ENCODE measurements at regions not wholly inside any gene's neighbourhood (a gene's known extent, or its start where the extent isn't known, plus 50 kb on each side); places are given as distances from the start of the nearest gene placed in this dataset.

- DNase-seq (ENCODE audit: low spot score in 2 of 2) (no peak), FAIRE-seq (no peak)
Measured at GRCh38 chr2:118177884-118178283, 89.6 kb downstream of the INSIG2 start.

DNA sequence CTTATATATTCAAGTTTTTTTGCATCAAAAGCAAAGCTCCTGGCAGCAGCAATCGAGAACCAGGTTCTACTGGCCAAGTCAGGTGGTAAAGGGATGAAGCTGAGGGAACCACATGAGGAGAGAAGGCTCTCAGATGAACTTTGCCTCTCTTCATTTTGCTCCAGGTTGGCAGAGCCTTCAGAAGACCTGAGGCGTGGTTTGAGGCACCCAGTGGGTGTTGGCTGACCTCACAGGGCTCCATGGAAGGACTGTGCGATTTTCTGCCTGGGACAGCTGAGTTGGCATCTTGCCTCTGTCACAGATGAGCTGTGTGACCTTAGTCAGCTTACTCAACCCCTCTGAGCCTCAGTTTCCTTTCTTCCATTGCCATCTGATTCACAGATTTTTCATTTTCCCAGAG, 89.0 kb downstream of the INSIG2 start:
- DNase-seq (ENCODE audit: low spot score in 2 of 2) (no peak), FAIRE-seq (no peak)

DNA sequence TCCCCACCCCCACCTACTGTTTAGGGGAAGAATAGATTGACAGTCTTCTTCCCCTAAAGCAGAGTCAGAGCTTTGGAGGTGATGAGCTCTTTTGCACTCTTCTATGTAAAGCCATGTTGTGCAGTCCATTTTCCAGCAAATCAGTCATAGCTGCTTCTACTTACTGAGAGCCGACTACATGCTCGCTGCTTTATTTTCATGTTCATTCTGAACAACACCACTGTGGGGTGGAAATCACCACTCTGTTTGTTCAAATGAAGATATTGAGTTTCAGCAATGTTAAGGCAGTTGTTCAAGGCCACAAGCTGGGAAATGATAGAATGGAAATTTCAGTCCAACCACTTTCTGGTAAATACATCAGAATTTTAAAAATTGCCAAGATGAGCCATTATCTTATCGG, 88.3 kb downstream of the INSIG2 start:
- DNase-seq (ENCODE audit: low spot score in 2 of 2) (no peak), FAIRE-seq (no peak)

DNA sequence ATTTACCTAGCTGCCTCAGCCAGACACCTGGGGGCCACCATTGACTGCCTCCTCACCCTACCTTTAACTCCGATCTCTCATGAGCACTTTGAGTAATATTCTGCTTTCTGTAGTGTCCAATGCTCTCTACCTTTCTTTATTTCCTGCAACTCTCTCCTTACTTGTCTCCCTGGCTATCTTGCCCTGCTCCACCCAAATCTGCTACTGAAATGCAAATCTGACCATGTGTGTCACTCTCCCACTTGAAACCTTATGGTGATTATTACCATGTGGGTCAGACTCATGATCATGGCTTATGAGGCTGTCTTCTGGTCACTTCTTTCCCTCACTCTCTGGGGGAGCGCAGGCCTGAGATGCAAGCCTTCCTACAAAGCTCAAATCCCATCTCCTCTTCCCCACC, 83.3 kb downstream of the INSIG2 start:
- DNase-seq (ENCODE audit: low spot score in 2 of 2) (no peak), FAIRE-seq (no peak)

DNA sequence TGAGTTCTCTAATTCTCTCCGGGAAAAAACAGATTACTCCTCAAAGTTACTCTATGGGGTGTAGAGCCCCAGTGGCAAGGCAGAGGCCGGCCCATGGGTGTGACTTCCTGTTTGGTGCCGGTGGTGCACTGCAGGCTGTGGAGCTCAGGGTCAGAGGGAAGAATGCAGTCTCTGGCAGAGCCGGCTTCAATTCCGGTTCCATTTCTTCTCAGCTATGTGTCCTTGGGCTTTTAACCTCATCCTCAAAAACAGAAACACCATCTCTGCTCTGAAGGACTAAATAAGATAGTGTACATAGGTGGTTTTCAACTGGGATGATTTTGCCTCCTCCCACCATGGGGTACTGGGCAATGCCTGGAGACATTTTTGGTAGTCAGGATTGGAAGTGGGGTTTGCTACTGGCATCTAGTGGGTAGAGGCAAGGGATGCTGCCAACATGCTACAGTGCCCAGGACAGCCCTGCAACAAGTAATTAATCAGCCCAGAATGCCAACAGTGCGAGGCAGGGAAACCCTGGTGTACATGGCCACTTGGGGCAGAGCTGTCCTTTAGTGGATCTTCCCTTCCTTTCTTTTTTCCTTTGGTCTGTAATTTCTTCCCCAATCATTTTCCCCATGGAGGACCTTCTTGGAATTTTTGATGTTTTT, 81.2 kb downstream of the INSIG2 start:
- DNase-seq (ENCODE audit: low spot score in 2 of 2) (no peak), FAIRE-seq (no peak)

DNA sequence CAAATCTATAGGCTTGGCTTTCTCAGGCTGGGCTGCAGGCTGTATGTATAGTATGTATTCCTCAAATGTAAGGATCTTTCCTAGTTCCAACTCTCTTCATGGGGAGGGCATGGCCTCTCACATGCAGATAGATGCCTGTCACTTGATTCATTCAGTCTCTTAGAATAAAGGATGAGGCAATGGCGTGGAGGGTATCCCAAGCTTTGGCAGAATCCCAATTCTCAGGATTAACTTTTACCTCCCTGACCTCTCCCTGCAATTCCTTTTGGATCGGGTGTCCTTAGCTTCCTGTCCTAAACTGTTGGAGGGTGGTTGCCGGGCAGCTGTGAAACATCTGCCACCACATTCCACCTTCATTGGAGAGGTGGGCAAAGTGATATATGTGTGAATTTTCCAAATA, 80.3 kb downstream of the INSIG2 start:
- FAIRE-seq = no peak
- no peak for DNase-seq (ENCODE audit: low spot score in 2 of 2)

DNA sequence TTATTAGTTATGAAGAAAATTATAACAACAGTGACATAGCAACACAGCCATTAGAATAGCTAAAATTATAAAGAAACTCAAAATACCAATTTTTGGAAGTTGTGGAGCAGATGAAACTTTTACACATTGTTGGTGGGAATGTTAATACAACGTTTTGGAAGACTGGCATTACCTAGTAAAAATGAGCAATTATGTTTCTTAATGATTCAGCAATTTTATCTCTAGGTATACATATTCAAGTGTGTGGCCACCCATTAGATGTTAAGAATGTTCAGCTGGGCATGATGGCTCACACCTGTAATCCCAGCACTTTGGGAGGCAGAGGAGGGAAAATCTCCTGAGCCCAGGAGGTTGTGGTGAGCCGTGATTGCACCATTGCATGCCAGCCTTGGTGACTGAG, 78.8 kb downstream of the INSIG2 start:
- DNase-seq (ENCODE audit: low spot score in 2 of 2) (no peak), FAIRE-seq (no peak)

DNA sequence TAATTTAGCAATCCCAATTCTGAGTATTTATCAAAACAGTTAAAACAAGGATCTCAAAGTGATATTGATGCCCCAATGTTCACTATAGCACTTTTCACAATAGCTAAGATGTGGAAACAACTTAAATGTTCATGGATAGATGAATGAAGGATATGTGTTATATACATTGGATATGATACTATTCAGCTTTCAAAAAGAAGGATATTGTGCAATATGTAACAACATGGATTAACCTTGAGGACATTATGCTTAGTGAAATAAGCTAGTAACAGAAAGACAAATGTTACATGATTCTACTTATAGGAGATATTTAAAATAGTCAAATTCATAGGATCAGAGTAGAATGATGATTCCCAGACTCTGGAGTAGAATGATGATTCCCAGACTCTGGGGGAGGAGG, 78.0 kb downstream of the INSIG2 start:
- FAIRE-seq (no peak), DNase-seq (ENCODE audit: low spot score in 2 of 2) (no peak)

DNA sequence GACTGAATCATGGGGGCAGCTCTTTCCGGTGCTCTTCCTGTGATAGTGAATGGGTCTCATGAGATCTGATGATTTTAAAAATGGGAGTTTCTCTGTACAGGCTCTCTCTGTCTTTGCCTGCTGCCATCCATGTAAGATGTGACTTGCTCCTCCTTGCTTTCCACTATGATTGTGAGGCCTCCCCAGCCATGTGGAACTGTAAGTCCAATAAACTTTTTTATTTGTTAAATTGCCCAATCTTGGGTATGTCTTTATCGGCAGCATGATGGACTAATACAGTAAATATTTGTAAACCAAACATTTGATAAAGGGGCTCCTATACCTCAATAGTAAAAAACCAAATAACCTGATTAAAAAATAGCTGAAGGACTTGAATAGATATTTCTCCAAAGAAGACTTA, 77.3 kb downstream of the INSIG2 start:
- no peak for DNase-seq (ENCODE audit: low spot score in 2 of 2)
- FAIRE-seq = no peak
